T-cell (primary cell): ENCODE measurements at regions not wholly inside any gene's neighbourhood (a gene's known extent, or its start where the extent isn't known, plus 50 kb on each side); places are given as distances from the start of the nearest gene placed in this dataset.

Experiments used
- ATAC-seq, 4 experiments: fragments of 200-7000 bp in 3 of 4; fragments of 150-1000 bp in 1 of 4; cut with Tn5 transposase; replicated peaks in 1 of 4; 1 replicate in 3 of 4; 2 replicates in 1 of 4; pipeline ENCODE4 v1.10.0; 2021; ENCODE audit warnings: moderate library complexity in 3 of 4, mild to moderate bottlenecking in 2 of 4, moderate number of reproducible peaks in 1 of 4
- CTCF ChIA-PET, 2 donors: fragments of 300-600 bp; sonication (Branson Sonifier 250); formaldehyde crosslinking; loops; one replicate each; lab custom pipeline; 2022; ENCODE audit warnings: antibody characterized with exemption in 2 of 2; lab: Charles Lee
- POLR2A ChIA-PET, 2 donors: fragments of 300-600 bp; sonication (Branson Sonifier 250); formaldehyde crosslinking; loops; one replicate each; lab custom pipeline; 2022; ENCODE audit warnings: antibody characterized with exemption in 2 of 2; lab: Charles Lee
- DNase-seq, 35 experiments: peaks; one replicate each; pipeline versions ENCODE4 v3.0.0 to v3.0.0-alpha.2; 2013 to 2023
- H3K27ac ChIP-seq: one replicate; pipeline ENCODE4 v1.5.1; 2013; ENCODE audit warnings: low read length
- H3K27me3 ChIP-seq, 2 experiments: replicated peaks in 1 of 2; 1 replicate in 1 of 2; 2 replicates in 1 of 2; pipeline versions ENCODE4 v1.6.1 to v1.7.0; 2013; ENCODE audit warnings: low read length in 1 of 2, mixed read lengths in 1 of 2; ENCODE audit not compliant: control insufficient read depth in 2 of 2, insufficient read depth in 2 of 2; ENCODE audit errors: extremely low read depth in 1 of 2
- H3K36me3 ChIP-seq, 2 donors: 1 replicate in 1 of 2; 2 replicates in 1 of 2; pipeline versions ENCODE4 v1.6.1 to v1.7.0; 2013; ENCODE audit warnings: low read length in 1 of 2; ENCODE audit not compliant: control insufficient read depth in 2 of 2, insufficient read depth in 1 of 2; ENCODE audit errors: extremely low read depth in 1 of 2
- H3K4me1 ChIP-seq, 2 experiments: 1 replicate in 1 of 2; 2 replicates in 1 of 2; pipeline versions ENCODE4 v1.6.1 to v1.7.0; 2013; ENCODE audit warnings: low read length in 2 of 2, mixed read lengths in 1 of 2; ENCODE audit not compliant: insufficient read depth in 2 of 2, control insufficient read depth in 1 of 2; ENCODE audit errors: extremely low read depth in 1 of 2
- H3K4me3 ChIP-seq, 2 donors: 1 replicate in 1 of 2; 2 replicates in 1 of 2; pipeline versions ENCODE4 v1.5.1 to v1.7.0; 2013; ENCODE audit warnings: mild to moderate bottlenecking in 2 of 2, low read length in 1 of 2, moderate library complexity in 1 of 2; ENCODE audit not compliant: control insufficient read depth in 1 of 2; ENCODE audit errors: extremely low read depth in 1 of 2
- H3K9me3 ChIP-seq: 2 replicates; pipeline ENCODE4 v1.7.0; 2013
- H3K27ac Mint-ChIP-seq, 2 donors: one replicate each; pipeline ENCODE4 v1.8.0; 2020 to 2021; ENCODE audit warnings: mild to moderate bottlenecking in 2 of 2, mixed read lengths in 2 of 2
- H3K27me3 Mint-ChIP-seq, 2 donors: one replicate each; pipeline ENCODE4 v1.8.0; 2021 to 2022; ENCODE audit warnings: mixed read lengths in 2 of 2
- H3K36me3 Mint-ChIP-seq: one replicate; pipeline ENCODE4 v1.8.0; 2021; ENCODE audit warnings: mixed read lengths
- H3K4me1 Mint-ChIP-seq, 3 donors: one replicate each; pipeline ENCODE4 v1.8.0; 2020 to 2022; ENCODE audit warnings: mixed read lengths in 3 of 3, mild to moderate bottlenecking in 1 of 3
- H3K4me3 Mint-ChIP-seq, 3 donors: one replicate each; pipeline ENCODE4 v1.8.0; 2020 to 2022; ENCODE audit warnings: mild to moderate bottlenecking in 3 of 3, mixed read lengths in 3 of 3, moderate library complexity in 3 of 3
- H3K9me3 Mint-ChIP-seq, 3 donors: one replicate each; pipeline ENCODE4 v1.8.0; 2020 to 2022; ENCODE audit warnings: mixed read lengths in 3 of 3
- WGBS: methylation state at CpG from one replicate; pipeline ENCODE4 v1.1.5; 2013; ENCODE audit warnings: missing lambda C conversion rate; ENCODE audit not compliant: insufficient coverage; 5-methylcytosine and 5-hydroxymethylcytosine counted together

- Histone ChIP-seq H3K9me3 (no peaks in the 10 kb centered on the region), H3K4me1 (peaks cover 3 to 16% of the 10 kb centered on the region in 2 experiments), H3K27ac (no peak overlapping the region), H3K4me3 (no peak overlapping the region), H3K27me3 (no peaks in the 10 kb centered on the region), H3K36me3 (peaks cover 0 to 7% of the 10 kb centered on the region in 2 donors)
- CTCF ChIA-PET: interaction anchor here (0.6 kb wide), 2 partner anchors 431 to 672 kb away, joined by 3 to 6 read pairs; no protein-coding TSS in a partner anchor
- peak overlapping the region; percentile 49 to 79 for H3K27ac Mint-ChIP-seq
- ATAC-seq: no peak
- H3K4me1 Mint-ChIP-seq: peaks cover 21 to 56% (median 35%) of the 10 kb centered on the region in 3 donors
- peaks cover 28% of the 10 kb centered on the region for H3K36me3 Mint-ChIP-seq
- no peaks in the 10 kb centered on the region for H3K9me3 Mint-ChIP-seq
- H3K4me3 Mint-ChIP-seq: no peak overlapping the region
- H3K27me3 Mint-ChIP-seq: no peaks in the 10 kb centered on the region
- POLR2A ChIA-PET: interaction anchor here in 1 of 2 donors (0.5 to 0.7 kb wide), 2 partner anchors 23 to 680 kb away, joined by 7 to 9 read pairs; no protein-coding TSS in a partner anchor
- WGBS: 100% methylated on average over 1 of the region's 17 CpGs
- no peak for DNase-seq
These were observed 65.0 kb upstream of the PRDX6 start for GRCh38 chr1:173411835-173412742.

GRCh38 chr1:173413271-173413707 lies 63.8 kb upstream of the PRDX6 start:
- Mint-ChIP-seq H3K27ac (peak overlapping the region; percentile 28 to 39), H3K27me3 (no peaks in the 10 kb centered on the region), H3K36me3 (peaks cover 34% of the 10 kb centered on the region), H3K4me3 (no peak overlapping the region), H3K9me3 (no peaks in the 10 kb centered on the region), H3K4me1 (peaks cover 20 to 54% (median 26%) of the 10 kb centered on the region in 3 donors)
- 94% methylated on average over 7 of the region's 7 CpGs for WGBS
- Histone ChIP-seq H3K27ac (no peak overlapping the region), H3K9me3 (no peaks in the 10 kb centered on the region), H3K27me3 (no peaks in the 10 kb centered on the region), H3K4me3 (no peak overlapping the region), H3K36me3 (peaks cover 0 to 12% of the 10 kb centered on the region in 2 donors), H3K4me1 (peaks cover 3 to 16% of the 10 kb centered on the region in 2 experiments)
- ChIA-PET CTCF (no interaction called here), POLR2A (no interaction called here)
- ATAC-seq: no peak
- DNase-seq: no peak

GRCh38 chr1:173414136-173414535 lies 63.0 kb upstream of the PRDX6 start:
- Mint-ChIP-seq H3K27ac (peak overlapping the region in 1 of 2 donors; percentile 58), H3K4me3 (no peak overlapping the region), H3K27me3 (no peaks in the 10 kb centered on the region), H3K36me3 (peaks cover 35% of the 10 kb centered on the region), H3K4me1 (peaks cover 20 to 47% (median 23%) of the 10 kb centered on the region in 3 donors), H3K9me3 (no peaks in the 10 kb centered on the region)
- no peaks in the 10 kb centered on the region for H3K9me3 ChIP-seq
- DNase-seq: no peak
- H3K36me3 ChIP-seq: peaks cover 0 to 13% of the 10 kb centered on the region in 2 donors
- no peak for ATAC-seq
- no peaks in the 10 kb centered on the region for H3K27me3 ChIP-seq
- H3K4me3 ChIP-seq: no peak overlapping the region
- ChIA-PET CTCF (no interaction called here), POLR2A (no interaction called here)
- no CpG with 5 or more reads among the region's 3 CpGs for WGBS
- H3K4me1 ChIP-seq: peaks cover 2 to 14% of the 10 kb centered on the region in 2 experiments
- H3K27ac ChIP-seq: no peak overlapping the region

GRCh38 chr1:173414539-173415226 lies 62.5 kb upstream of the PRDX6 start:
- H3K4me3 ChIP-seq: no peak overlapping the region
- peaks cover 15 to 42% (median 19%) of the 10 kb centered on the region in 3 donors for H3K4me1 Mint-ChIP-seq
- no peak overlapping the region for H3K27ac ChIP-seq
- ChIA-PET CTCF (no interaction called here), POLR2A (no interaction called here)
- H3K27me3 Mint-ChIP-seq: no peaks in the 10 kb centered on the region
- no peaks in the 10 kb centered on the region for H3K9me3 Mint-ChIP-seq
- H3K36me3 ChIP-seq: peaks cover 0 to 13% of the 10 kb centered on the region in 2 donors
- peaks cover 35% of the 10 kb centered on the region for H3K36me3 Mint-ChIP-seq
- DNase-seq: no peak
- no peaks in the 10 kb centered on the region for H3K9me3 ChIP-seq
- H3K4me1 ChIP-seq: peaks cover 0 to 11% of the 10 kb centered on the region in 2 experiments
- no peak for ATAC-seq
- H3K27me3 ChIP-seq: no peaks in the 10 kb centered on the region
- H3K27ac Mint-ChIP-seq: no peak overlapping the region
- no peak overlapping the region for H3K4me3 Mint-ChIP-seq
- WGBS: 89% methylated on average over 3 of the region's 5 CpGs

- Histone ChIP-seq H3K9me3 (no peaks in the 10 kb centered on the region), H3K4me3 (no peak overlapping the region), H3K4me1 (peaks cover 0 to 8% of the 10 kb centered on the region in 2 experiments), H3K36me3 (peaks cover 0 to 13% of the 10 kb centered on the region in 2 donors), H3K27me3 (no peaks in the 10 kb centered on the region), H3K27ac (no peak overlapping the region)
- POLR2A ChIA-PET: no interaction called here
- no peaks in the 10 kb centered on the region for H3K27me3 Mint-ChIP-seq
- no peak overlapping the region for H3K4me3 Mint-ChIP-seq
- ATAC-seq (no peak), DNase-seq (no peak)
- no peaks in the 10 kb centered on the region for H3K9me3 Mint-ChIP-seq
- CTCF ChIA-PET: interaction anchor here in 1 of 2 donors (1.0 kb wide), 1 partner anchor 432 kb away, joined by 4 read pairs; no protein-coding TSS in a partner anchor
- H3K27ac Mint-ChIP-seq: peak overlapping the region in 1 of 2 donors; percentile 16
- peaks cover 31% of the 10 kb centered on the region for H3K36me3 Mint-ChIP-seq
- WGBS: 71% methylated on average over 3 of the region's 3 CpGs
- peaks cover 13 to 40% (median 20%) of the 10 kb centered on the region in 3 donors for H3K4me1 Mint-ChIP-seq
These were observed 61.6 kb upstream of the PRDX6 start for GRCh38 chr1:173415490-173415889.

- Histone ChIP-seq H3K4me3 (no peak overlapping the region), H3K4me1 (peaks cover 0 to 3% of the 10 kb centered on the region in 2 experiments), H3K36me3 (peaks cover 0 to 13% of the 10 kb centered on the region in 2 donors), H3K9me3 (no peaks in the 10 kb centered on the region), H3K27ac (no peak overlapping the region), H3K27me3 (no peaks in the 10 kb centered on the region)
- DNase-seq: no peak
- POLR2A ChIA-PET: no interaction called here
- no peaks in the 10 kb centered on the region for H3K27me3 Mint-ChIP-seq
- peaks cover 11 to 35% (median 17%) of the 10 kb centered on the region in 3 donors for H3K4me1 Mint-ChIP-seq
- H3K9me3 Mint-ChIP-seq: no peaks in the 10 kb centered on the region
- CTCF ChIA-PET: interaction anchor here in 1 of 2 donors (1.0 kb wide), 1 partner anchor 431 kb away, joined by 4 read pairs; no protein-coding TSS in a partner anchor
- peaks cover 31% of the 10 kb centered on the region for H3K36me3 Mint-ChIP-seq
- H3K4me3 Mint-ChIP-seq: no peak overlapping the region
- ATAC-seq: no peak
- H3K27ac Mint-ChIP-seq: peak overlapping the region in 1 of 2 donors; percentile 16
- 61% methylated on average over 4 of the region's 5 CpGs for WGBS
These were observed 61.2 kb upstream of the PRDX6 start for GRCh38 chr1:173415905-173416450.
